GM12875 (cell line): ENCODE measurements at regions not wholly inside any gene's neighbourhood (a gene's known extent, or its start where the extent isn't known, plus 50 kb on each side); places are given as distances from the start of the nearest gene placed in this dataset.

Experiments
- H3K4me3 ChIP-seq: one replicate; pipeline ENCODE4 v1.5.1; 2011; ENCODE audit warnings: low read depth, low read length, control low read depth
- CTCF ChIP-seq: IDR thresholded peaks from 2 replicates; pipeline ENCODE4 v1.5.1; 2011; ENCODE audit warnings: low read depth, mild to moderate bottlenecking, control low read depth, inconsistent platforms, low read length, moderate library complexity, borderline replicate concordance; ENCODE audit not compliant: insufficient read depth

- H3K4me3 ChIP-seq = no peak overlapping the region
- TF ChIP-seq CTCF = no peak
These were observed 132.2 kb upstream of the RREB1 start for GRCh38 chr6:6975459-6976111.

DNA sequence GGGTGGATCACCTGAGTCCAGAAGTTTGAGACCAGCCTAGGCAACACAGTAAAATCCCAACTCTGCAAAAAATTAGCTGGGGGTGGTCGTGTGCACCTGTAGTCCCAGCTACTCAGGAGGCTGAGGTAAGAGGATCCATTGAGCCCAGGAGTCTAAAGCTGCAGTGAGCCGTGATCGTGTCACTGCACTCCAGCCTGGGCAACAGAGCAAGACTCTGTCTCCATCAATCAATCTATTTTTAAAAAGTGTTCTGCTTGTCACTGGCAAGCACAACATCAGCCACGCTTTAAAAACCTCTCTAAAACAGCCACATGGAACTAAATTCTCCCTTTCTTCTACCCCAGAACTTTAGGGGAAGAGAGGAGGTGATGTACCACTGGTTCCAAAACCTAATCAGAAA is 131.6 kb upstream of the RREB1 start:
- TF ChIP-seq CTCF = no peak
- no peak overlapping the region for H3K4me3 ChIP-seq

GRCh38 chr6:6978731-6979130 is 129.0 kb upstream of the RREB1 start:
- no peak for TF ChIP-seq CTCF
- no peak overlapping the region for H3K4me3 ChIP-seq

DNA sequence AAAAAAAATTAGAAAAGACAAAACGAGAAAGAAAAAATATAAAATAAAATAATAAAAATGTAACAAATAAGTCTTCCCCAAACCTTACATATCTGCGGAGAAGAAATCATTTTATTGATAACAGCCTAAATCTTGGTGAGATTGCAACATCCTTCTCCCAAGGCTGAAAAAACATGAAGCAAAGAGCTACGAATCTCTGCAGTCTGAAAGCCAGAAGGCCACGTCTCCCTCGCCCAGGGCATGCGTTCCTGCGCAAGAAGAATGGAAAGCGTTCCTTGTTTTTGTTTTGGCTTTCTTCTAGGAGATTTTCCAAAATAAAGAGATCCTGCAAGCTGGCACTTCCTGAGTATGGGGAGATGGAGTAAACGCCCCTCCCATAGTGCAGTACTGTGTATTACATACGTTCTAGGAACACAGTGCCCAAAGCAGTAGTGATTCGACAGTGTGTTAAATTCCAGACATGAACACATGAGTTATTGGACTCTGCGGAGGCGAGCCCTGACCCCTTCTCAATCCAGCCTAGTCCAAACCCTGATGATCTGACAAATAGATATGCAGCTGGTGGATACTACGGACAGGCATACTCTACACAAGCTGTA is 126.7 kb upstream of the RREB1 start:
- no peak for TF ChIP-seq CTCF
- no peak overlapping the region for H3K4me3 ChIP-seq

- no peak for TF ChIP-seq CTCF
- H3K4me3 ChIP-seq = no peak overlapping the region
These were observed 126.0 kb upstream of the RREB1 start for GRCh38 chr6:6981681-6982322.

GRCh38 chr6:6982663-6983062 is 125.1 kb upstream of the RREB1 start:
- TF ChIP-seq CTCF = no peak
- H3K4me3 ChIP-seq = no peak overlapping the region
